ENCODE measurements at regions not wholly inside any gene's neighbourhood (a gene's known extent, or its start where the extent isn't known, plus 50 kb on each side); places are given as distances from the start of the nearest gene placed in this dataset.

DNA sequence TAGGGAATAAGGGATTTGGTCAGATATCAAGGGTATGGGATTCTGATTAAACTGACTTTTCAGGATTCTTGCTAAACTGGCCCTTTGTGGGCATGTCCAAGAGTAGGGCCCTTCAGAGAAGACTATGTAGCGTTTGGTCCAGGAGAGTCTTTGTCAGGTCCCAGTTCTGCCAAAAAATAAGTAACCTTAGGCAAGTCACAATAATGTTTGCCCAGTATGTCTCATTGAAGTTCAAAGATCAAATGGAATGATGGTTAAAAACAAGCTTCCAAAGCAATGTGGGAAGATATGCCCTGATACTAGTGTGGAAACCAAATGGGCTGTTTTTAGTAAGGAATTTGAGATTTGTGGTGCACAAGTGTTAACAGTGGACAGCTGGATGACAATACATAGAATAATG is 454.4 kb downstream of the WDR72 start:
- DNase-seq (ENCODE audit: low read depth) = no peak

- no peak for DNase-seq (ENCODE audit: low read depth)
Measured at GRCh38 chr15:53297828-53298227, 461.6 kb downstream of the WDR72 start.

DNA sequence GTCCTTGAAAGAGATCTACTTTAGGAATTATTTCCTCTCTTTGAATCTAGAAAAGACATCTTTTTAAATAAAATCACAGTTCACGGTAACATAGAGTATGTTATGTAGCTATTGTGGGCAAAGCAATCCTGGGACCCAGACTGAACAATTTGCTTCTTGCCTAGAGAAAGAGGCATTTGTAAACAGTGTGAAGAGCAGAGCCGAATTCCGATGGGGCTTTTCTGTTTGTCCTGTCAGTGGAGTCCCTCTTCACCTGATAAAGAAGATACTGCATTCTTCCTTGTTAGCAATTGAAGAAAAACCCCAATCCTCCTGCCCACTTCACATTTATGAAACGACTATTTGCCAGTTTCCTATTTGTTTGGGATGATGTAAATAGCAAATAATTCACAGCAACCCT is 462.9 kb downstream of the WDR72 start:
- DNase-seq (ENCODE audit: low read depth) = no peak

DNA sequence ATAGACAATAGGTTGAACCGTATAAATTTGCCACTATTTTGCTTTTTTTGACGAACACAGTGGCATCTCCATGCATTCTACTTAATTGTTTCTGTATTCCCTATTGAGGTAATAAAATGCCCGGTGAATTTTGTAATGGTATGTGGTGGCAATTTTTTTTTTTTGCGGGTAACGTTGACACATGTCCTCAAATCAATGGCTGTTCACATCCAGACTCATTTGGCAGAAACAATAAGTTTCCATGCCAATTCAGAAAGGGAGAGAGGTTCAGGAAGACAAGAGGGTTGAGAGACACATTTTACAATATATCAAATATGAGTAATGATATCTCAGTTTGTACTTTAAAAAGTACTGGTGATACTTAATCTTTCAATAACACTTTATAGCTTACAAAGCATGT is 463.9 kb downstream of the WDR72 start:
- DNase-seq (ENCODE audit: low read depth) = no peak

- no peak for DNase-seq (ENCODE audit: low read depth)
Measured at GRCh38 chr15:53288542-53288941, 470.9 kb downstream of the WDR72 start.

DNA sequence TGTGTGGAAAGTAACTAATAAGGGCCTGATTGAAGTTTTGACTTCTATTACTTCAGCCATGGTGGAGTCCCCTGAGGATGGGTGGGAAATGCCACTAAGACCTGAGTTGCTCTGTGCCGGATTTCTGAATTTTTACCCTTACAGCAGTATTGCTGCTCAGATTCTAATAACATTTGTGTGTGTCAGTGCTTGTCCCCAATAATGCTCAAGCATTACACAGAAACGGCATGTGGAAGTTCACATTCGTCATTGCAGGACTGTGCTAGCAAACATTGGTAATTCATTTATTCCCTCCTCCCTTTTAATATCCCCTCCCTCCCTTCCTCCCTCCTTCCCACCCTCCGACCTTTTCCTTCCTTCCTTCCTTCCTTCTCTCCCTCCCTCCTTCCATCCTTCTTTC is 484.5 kb upstream of the ONECUT1 start:
- no peak for DNase-seq (ENCODE audit: low read depth)

DNA sequence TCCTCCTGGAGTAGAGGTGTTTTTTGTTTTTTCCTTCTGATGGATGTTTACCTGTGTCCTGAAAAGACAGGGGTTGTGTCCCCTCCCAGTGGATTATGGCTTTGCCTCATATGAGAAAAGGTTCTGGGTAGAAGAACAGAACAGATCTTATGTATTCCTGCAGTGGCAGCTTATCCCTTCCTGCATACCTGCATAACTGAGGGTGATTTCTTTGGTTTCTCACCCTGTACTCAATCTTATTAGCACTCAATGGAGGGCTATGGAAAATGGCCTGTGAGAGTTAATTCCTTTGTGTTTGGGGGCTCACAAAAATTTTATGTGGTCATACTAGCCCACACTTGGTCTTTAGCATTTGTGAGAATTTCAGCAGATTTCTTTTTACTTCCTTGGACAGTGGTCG is 482.0 kb upstream of the ONECUT1 start:
- no peak for DNase-seq (ENCODE audit: low read depth)

- DNase-seq (ENCODE audit: low read depth) = no peak
Measured at GRCh38 chr15:53266176-53266575, 476.0 kb upstream of the ONECUT1 start.

DNA sequence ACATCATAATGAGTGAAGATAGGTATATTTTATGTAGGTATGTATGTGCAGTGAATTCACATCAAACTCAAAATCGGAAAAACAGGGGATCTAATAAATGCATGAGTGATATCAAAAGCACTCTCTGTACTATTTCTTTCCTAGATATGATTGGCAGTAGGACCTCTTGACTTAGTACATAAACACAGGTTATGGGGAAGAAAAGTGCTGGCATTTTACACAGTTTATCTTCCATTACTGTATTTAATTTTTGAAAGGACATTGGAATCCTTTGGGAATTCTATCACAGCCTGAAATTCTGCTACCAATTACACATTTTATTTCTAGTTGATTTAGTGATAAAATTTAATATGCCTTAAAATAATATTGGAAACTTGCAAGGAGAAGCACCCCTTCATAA is 470.5 kb upstream of the ONECUT1 start:
- no peak for DNase-seq (ENCODE audit: low read depth)

DNA sequence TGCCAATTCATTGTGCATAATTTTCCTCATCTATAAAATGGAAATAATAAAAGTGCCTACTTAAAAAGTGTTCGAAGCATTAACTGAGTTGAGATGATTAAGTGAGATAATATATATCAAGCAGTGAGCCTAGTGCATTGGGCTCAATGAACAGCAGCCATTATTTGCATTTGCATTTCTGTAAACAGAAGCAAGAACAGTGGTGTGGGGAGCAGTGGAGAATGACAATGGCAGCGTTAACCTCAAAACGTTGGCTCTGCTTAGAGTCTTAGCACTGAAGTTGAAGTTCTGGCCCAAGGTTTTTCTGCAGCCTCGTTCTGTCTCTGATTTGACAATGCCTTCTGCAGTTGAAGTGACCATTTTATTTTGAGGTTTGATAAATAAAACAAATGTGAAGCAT is 466.3 kb upstream of the ONECUT1 start:
- DNase-seq (ENCODE audit: low read depth) = no peak

DNA sequence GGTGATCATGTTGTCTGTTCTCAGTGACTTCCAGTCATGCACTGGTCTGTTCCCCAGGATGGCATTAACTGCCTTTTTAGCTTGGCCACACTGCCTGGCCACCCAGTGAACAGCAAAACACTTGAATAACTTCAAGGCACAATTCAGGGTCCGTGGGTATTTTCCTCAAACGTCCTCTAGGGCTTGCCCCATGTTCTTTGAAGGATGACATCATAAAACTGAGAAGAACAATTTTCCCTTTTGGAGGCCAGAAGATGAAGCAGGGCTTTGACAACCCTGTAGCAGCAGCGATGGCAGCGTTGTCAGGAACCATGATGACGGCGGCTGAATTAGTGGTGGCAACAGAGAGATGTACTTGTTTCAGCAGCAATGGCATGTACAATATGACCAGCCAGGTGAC is 465.9 kb upstream of the ONECUT1 start:
- no peak for DNase-seq (ENCODE audit: low read depth)

- no peak for DNase-seq (ENCODE audit: low read depth)
Measured at GRCh38 chr15:53251996-53252395, 461.9 kb upstream of the ONECUT1 start.

GRCh38 chr15:53251523-53251922 is 461.4 kb upstream of the ONECUT1 start:
- no peak for DNase-seq (ENCODE audit: low read depth)

DNA sequence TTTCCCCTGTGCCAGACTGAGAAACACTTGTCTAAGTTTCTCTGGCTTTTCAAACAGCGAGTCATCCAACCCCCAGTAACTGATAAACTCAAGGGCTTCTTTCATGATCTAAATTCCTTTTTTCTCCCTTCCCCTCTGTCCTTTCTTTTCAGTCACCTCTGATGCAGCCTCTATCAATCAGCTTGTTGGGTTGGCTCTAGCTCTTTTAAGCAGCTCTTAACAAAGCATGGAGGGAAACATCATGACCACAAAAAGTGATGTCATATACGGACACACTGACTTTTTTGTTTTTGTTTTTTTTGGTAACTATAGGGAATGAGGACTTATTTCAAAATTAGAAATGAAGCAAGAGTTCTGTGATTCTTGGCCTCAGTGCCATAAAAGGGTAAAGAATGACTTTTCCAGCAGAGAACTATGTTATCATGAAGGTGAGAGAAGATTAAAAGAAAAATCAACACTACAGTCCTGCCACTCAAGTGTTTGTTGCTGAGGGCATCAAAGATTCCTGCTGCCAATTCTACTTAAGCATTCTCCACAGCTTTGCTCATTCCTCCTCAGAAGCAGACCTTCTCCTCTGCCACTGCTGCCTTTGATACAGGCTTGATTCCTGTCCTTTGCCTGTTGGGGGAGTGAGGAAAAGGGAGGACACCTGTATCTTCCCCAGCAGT is 457.0 kb upstream of the ONECUT1 start:
- no peak for DNase-seq (ENCODE audit: low read depth)

- no peak for DNase-seq (ENCODE audit: low read depth)
Measured at GRCh38 chr15:53246404-53246803, 456.3 kb upstream of the ONECUT1 start.

- DNase-seq (ENCODE audit: low read depth) = no peak
Measured at GRCh38 chr15:53233801-53234200, 443.7 kb upstream of the ONECUT1 start.

GRCh38 chr15:53230473-53230872 is 440.3 kb upstream of the ONECUT1 start:
- DNase-seq (ENCODE audit: low read depth) = no peak

- DNase-seq (ENCODE audit: low read depth) = no peak
Measured at GRCh38 chr15:53226559-53226958, 436.4 kb upstream of the ONECUT1 start.

- no peak for DNase-seq (ENCODE audit: low read depth)
Measured at GRCh38 chr15:53225781-53226180, 435.6 kb upstream of the ONECUT1 start.

DNA sequence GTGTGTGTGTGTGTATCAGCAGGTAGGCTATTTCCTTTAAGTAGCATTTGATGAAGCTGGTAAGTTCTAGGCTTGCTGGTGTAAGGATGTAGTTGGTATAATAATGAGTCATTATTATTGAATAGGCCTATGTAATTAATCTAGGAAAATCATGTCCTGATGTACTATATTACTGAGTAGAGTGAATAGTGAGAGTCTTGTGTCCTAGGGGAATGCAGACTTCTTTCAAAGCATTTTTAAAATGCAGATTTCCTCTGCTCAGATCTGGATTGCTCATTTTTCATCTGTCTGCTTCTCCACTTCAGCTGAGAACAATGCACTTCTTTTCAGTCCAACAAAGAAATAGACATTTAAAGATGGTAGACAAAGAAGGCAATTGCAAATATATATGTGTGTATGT is 434.2 kb upstream of the ONECUT1 start:
- DNase-seq (ENCODE audit: low read depth) = no peak

GRCh38 chr15:53223815-53224214 is 433.7 kb upstream of the ONECUT1 start:
- DNase-seq (ENCODE audit: low read depth) = no peak

DNA sequence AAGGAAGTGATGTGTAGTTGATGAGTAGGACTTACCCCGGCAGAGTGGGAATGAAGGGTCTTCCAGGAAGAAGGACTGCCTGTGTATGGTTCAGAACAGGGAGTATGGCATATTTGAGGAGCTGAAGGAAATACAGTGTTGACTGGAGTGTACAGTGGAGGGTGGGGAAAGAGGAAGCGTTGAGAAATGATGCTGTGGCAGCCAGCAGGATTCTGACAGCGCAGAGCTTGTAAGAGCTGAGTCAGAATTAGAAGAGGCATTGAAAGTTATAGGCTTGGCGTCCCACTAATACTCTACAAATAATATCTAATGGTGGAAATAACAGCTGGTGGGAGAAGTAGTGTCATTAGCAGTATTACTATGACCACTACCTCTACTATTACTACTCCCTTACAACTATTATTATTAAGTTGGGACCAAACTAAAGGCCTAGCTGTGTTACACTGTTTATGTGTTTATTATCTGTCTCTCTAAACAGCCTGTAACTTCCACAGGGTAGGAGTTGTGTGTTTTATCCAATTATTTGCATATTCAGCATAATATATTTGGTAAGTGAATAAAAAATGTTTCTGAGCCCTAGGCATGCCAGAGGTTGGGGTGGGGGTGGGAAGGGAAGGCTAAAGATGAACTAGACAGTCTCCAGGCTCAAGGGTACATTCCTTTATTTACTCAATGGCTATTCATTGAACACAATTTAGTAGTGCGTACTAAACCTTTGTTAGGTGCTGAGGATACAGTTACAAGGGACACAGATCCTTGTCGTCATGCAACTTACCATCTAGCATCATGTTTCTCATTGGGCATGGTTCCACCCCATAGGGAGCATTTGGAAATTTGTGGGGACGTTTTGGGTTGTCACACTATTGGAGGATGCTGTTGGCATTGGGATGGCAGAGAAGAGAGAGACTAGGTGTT is 428.8 kb upstream of the ONECUT1 start:
- no peak for DNase-seq (ENCODE audit: low read depth)

DNA sequence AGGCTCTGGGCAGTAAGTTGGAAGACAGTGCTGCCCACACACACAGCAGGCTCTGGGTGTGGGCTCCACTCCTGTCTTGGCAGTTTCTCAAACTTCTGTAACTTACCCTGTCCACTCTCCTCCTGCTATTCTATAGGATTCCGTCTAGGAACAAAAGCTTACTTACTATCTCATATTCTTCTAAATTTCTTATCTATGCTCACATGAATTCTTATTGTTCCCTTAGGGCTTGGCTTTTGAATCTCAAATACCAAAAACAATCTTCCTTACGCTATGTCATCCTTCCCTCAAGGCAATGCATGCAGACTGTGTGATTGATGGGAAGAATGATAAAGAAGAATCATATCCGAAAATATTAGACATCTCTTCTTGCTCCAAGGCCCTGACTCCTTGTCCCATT is 425.9 kb upstream of the ONECUT1 start:
- no peak for DNase-seq (ENCODE audit: low read depth)

All from renal cortical epithelial cell (primary cell).